NCI-H69 (cell line): ENCODE measurements at regions not wholly inside any gene's neighbourhood (a gene's known extent, or its start where the extent isn't known, plus 50 kb on each side); places are given as distances from the start of the nearest gene placed in this dataset.
A peak's percentile ranks its signal among the peaks of the same experiment; 100 is the strongest.
"Not testable (repeated sequence)": the region's sequence is repeated elsewhere in the genome, so short reads cannot be mapped to it uniquely, and the experiment has no call there.

Source experiments
- DNase-seq: peaks from one replicate; lab custom pipeline; 2025; lab: John Stamatoyannopoulos, UW

DNA sequence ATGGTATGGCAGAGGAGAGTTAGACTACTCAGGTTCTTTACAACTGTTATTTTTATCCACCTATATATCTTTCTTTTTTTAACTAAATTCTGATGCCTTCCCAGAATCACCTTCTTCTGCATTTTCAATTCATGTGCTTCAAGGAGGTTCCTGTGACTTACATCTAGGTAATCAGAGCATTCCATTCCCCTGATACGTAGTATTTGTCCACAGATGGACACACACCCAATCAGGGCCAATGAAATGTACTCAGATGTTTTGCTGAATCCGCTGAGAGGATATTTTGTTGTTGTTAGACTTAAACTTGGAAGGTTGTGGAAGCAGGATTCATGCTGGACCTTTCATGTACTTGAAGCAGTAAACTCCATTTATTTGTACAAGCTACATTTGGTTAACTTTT, 159.4 kb upstream of the FER start:
- peak; percentile 29 for DNase-seq

- no peak for DNase-seq
Observed at GRCh38 chr5:108587821-108588220, 159.9 kb upstream of the FER start.

DNA sequence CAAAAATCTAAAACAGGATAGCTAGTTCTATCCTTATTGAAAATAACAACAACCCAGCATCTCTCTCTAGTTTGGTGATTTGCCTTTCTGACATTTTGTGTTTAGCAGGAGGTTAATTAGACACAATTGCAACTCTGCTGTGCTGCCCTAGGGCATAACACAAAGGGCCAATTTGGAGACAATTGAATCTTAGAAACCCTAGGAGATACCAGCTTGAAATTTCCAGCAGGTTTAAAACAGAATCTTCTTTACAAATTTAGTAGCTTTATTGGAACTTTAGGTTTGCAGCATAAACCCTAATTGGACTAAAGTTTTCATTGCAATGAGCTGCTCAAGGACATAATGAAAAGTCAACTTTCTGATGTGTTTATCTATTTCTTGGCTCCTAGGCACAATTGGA, 166.7 kb upstream of the FER start:
- peak; percentile 43 for DNase-seq

GRCh38 chr5:108579236-108579635, 168.5 kb upstream of the FER start:
- no peak for DNase-seq

DNA sequence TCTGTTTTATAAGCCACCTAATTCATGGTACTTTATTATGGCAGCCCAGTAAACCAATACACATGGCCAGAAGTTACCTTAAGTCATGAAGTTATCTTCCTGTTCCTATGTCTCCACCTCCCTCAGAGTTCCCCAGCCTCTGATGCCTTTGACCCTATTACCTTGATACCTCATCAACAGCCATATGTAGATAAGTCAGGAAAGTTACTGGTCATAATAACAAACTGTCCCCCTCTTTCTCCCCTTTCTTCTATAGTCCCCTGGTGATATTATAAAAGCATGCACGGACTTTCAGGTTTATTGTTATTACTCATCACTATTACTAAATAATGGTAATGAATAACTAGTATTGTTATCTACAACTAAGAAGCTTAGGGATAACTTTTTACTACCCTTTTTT, 168.9 kb upstream of the FER start:
- no peak for DNase-seq

DNA sequence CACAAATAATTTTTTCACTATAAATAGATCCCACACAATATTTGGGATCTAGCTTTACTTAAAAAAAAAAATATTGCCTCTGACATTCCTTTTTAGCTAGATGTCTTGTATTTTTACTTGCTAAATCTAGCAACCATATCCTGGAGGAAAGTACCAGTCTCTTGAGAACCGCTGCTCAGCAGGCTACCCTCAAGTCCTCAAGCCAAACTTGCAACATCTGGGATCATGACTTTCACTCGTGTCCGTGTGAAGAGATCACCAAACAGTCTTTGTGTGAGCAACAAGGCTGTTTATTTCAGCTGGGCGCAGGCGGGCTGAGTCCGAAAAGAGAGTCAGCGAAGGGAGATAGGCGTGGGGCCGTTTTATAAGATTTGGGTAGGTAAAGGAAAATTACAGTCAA, 180.3 kb upstream of the FER start:
- DNase-seq = no peak

DNA sequence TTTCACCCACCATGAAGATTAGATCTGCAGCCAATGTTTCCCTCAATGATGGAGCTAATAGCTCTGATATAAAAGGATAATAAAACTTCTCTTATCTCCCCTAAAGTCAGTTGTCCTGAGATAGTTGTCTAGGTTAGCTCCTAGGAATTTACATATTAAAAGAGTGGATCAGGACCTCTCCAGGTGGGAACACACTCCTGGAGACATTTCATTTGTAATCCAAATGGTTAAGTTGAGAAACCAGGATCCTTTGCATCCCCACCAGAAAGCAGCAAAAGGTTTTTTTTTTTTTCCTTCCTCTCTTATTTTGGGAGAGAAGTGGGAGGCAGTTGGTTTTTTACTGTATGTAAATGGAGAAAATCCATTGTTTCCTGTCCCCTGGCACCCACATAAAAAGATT, 182.5 kb upstream of the FBXL17 start:
- DNase-seq = no peak

DNA sequence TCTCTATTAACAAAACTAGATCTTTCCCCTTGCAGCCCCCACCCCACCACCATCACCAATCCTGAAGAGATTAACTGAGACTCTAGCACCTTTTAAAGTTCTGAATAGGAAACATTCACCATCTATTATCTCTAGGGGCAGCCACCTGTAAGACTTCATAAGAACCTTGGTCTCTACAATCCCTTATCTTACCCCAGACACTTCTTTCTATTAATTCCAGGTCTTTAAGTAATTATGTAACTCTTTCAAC, 180.2 kb upstream of the FBXL17 start:
- DNase-seq = no peak

DNA sequence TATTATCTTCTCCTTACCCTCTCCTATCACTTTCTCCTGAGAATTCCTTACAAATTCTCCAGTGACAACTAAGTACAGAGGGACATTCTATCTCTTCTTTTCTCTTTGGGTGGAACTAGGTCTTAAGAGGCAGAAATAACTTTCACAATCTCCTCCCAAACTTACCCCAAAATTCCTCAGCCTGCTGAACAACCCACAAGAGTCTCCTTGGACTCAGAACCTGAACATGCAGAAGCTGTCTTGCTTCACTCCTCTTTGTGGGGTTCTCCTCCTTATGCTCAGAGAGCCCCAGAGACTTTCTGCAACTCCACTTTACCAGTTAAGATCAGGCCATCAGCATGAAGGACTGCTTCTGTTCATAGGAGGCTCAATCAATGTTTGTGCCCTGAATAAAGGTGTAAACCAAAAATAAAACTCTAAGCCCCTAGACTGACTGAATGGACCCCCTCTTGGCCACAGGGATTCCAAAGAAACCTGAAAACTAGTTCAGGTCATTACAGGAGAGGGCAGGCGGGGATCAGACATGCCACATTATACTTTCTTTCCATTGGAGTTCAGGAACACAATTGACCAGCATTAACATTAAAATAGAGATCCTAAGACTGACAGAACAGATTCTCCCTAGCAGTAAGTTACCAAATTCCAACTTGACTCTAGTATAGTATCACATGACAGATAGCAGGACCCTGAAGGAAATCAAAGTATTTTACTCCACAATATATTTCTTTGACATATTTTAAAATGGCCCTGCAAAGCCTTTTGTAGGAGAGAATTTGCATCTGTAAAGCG, 179.7 kb upstream of the FBXL17 start:
- DNase-seq = no peak

DNA sequence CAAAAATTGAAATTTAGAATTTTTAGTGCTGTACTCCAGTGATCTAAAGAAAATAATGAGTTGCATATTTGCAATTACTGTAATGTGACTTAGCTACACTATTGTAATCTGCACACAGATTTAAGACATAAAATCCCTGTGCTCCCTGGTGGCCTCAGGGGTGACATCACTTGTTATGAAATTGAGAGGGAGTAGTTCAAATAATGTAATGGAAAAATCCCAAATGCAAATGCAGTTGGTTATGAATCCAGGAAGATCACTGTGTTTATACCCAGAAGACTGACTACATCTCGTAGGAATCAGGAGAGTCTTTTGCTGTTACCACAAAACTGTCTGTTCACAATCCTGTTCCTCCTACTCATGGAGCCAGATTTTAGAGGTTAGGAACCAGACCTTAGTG, 178.7 kb upstream of the FBXL17 start:
- DNase-seq = no peak

DNA sequence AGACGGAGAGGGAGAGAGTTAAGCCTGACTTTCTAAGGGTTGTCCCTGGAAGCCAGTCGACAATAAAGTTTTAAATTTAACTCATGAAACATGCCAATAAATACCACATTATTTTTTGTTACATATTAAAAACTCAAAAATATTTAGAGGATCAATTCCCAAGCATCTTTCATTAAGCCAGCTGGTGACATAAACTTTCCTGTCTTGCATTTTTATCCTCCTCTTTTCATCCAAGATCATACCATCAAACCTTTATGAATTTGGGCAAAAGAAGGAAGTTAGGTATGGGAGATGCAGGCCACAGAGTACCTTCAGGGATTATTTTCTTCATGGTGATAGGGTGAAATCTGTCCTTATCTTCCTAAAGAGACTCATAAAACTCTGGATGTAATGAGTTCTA, 178.3 kb upstream of the FBXL17 start:
- no peak for DNase-seq

- DNase-seq = not testable (repeated sequence)
Observed at GRCh38 chr5:108558840-108559239, 176.9 kb upstream of the FBXL17 start.

DNA sequence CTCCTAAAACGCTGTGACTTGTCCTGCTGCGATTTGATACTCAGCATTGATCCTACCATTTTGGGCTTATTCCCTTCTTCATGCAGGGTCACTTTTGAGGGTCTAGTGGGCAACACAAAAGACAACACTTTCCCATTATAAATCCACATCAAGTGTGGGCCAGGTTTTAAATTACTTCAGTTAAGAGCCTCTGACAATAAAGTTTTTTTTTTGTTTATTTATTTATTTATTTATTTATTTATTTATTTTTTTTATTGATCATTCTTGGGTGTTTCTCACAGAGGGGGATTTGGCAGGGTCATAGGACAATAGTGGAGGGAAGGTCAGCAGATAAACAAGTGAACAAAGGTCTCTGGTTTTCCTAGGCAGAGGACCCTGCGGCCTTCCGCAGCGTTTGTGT, 176.2 kb upstream of the FBXL17 start:
- not testable (repeated sequence) for DNase-seq

GRCh38 chr5:108557686-108558085, 175.8 kb upstream of the FBXL17 start:
- DNase-seq = no peak

DNA sequence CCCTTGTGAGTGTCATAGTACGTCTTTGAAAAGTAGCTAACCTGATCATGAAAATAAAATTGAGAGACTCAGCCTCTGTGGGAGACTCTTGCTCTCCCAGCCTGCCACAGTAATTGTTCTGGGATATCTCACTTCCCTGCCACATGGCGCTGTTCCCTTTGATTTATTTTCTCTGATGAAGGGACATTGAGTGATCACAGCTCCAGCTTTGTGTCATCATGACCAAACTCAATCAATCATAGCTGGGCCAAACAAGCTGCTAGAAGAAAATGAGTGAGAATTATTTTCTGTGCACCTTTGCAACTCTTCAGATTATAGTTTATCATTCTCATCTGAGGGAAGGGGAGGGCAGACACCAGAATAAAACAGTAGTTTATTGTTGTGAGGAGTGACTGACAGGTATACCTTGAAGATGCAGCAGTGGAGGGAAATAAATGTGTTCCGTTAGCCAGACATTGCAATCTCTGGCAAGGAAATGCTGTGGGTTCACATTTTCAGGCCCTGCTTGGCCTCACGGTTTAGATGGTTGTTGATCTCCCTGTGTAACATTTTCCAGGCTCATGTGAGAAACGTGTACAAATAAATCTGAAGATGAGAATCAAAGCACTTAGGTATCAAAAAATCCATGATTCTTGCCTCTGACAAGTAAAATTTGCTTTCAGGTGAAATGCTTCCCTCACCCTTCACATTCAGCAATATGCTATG, 174.7 kb upstream of the FBXL17 start:
- DNase-seq = no peak

- no peak for DNase-seq
Observed at GRCh38 chr5:108548684-108549596, 167.0 kb upstream of the FBXL17 start.

GRCh38 chr5:108546939-108547338, 165.0 kb upstream of the FBXL17 start:
- DNase-seq = no peak

DNA sequence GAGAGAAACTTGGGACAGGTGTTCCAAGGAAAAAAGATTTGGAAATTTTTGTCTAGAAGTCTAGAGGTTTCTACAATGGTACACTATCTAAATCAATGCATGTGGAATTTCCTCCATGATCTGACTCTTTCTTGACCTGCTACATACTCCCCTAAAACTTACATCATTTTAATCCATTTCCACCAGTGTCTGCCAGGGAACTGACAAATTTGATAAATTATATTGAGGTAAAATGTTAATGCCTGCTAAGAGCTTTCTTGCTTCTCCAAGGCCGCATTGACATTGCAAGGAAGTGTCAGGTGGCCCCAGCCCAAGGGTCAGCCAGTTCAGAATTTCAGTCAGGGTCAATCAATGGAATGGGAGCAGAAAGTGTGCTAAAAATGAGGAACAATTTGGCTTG, 163.4 kb upstream of the FBXL17 start:
- DNase-seq = no peak

DNA sequence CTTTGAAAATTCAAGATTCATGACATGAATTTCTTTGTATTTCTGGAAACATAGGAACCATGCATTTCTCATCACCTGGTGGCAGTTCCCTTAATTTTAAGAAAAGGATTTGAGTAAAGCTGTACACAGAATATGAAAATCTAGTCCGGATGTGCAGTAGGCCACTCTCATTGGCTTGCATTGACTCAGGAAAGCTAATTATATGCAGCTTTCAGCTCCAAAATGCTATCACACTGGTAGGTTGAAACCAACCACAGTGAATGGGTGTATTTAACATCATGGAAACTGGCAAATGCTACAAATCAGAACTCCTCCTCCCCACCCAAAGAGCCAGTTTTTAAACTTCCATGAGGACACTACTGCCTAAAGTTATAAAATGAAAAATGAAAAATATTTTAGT, 161.6 kb upstream of the FBXL17 start:
- DNase-seq = no peak

- no peak for DNase-seq
Observed at GRCh38 chr5:108541836-108542235, 159.9 kb upstream of the FBXL17 start.

GRCh38 chr5:108536321-108536720, 154.4 kb upstream of the FBXL17 start:
- DNase-seq = no peak

DNA sequence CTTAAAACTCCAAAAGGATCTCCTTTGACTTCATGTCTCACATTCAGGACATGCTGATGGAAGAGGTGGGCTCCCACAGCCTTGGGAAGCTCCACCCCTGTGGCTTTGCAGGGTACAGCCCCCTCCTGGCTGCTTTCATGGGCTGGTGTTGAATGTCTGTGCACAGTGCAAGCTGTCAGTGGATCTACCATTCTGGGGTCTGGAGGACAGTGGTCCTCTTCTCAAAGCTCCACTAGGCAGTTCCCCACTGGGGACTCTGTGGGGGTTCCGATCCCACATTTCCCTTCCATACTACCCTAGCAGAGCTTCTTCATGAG, 150.2 kb upstream of the FBXL17 start:
- DNase-seq = not testable (repeated sequence)
